Stimulated activated naive CD8-positive, alpha-beta T cell treated with anti-CD3 and anti-CD28 coated beads, Interleukin-15, amount 100 ng/mL, for 72 hours (primary cell): ENCODE measurements at regions not wholly inside any gene's neighbourhood (a gene's known extent, or its start where the extent isn't known, plus 50 kb on each side); places are given as distances from the start of the nearest gene placed in this dataset.

ENCODE experiments used
- ATAC-seq: fragments of 150-1000 bp; cut with Tn5 transposase; 2 replicates; pipeline ENCODE4 v1.10.0; 2021; ENCODE audit warnings: mild to moderate bottlenecking, moderate library complexity
- DNase-seq, 2 donors: peaks; one replicate each; pipeline ENCODE4 v3.0.0; 2021 to 2022
- H3K27ac Mint-ChIP-seq, 2 donors: one replicate each; pipeline ENCODE4 v1.8.0; 2022; ENCODE audit warnings: mild to moderate bottlenecking in 2 of 2, mixed read lengths in 2 of 2, moderate library complexity in 2 of 2
- H3K27me3 Mint-ChIP-seq: one replicate; pipeline ENCODE4 v1.8.0; 2022; ENCODE audit warnings: mixed read lengths
- H3K4me1 Mint-ChIP-seq: one replicate; pipeline ENCODE4 v1.8.0; 2022; ENCODE audit warnings: mild to moderate bottlenecking, mixed read lengths
- H3K4me3 Mint-ChIP-seq, 2 donors: one replicate each; pipeline ENCODE4 v1.8.0; 2022; ENCODE audit warnings: mild to moderate bottlenecking in 2 of 2, mixed read lengths in 2 of 2, moderate library complexity in 1 of 2
- H3K9me3 Mint-ChIP-seq, 2 donors: one replicate each; pipeline ENCODE4 v1.8.0; 2022; ENCODE audit warnings: mixed read lengths in 2 of 2

GRCh38 chr10:91115618-91116390 is 104.7 kb upstream of the PCGF5 start:
- peaks cover 5% of the 10 kb centered on the region for H3K4me1 Mint-ChIP-seq
- DNase-seq: no peak
- no peak overlapping the region for H3K4me3 Mint-ChIP-seq
- H3K9me3 Mint-ChIP-seq: no peaks in the 10 kb centered on the region
- no peaks in the 10 kb centered on the region for H3K27me3 Mint-ChIP-seq
- no peak overlapping the region for H3K27ac Mint-ChIP-seq
- no peak for ATAC-seq

DNA sequence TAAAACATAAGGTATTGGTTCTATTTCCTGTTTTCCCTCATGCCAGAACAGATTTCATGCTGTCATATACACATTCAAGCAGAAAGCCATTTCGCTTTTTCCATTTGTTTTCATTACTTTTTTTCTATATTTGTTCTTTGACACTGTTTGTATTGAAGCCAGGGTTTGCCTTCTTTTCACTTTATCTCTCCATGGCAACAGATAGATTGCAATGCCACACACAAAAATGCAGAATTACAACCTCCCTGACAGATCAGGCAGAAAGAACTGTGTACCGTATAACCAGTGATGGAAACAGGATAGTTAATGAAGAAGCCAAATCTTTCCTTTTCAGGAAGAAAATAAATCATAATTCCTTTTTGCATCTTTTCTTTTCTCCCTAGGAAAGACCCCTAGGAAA is 103.0 kb upstream of the PCGF5 start:
- DNase-seq (no peak), ATAC-seq (no peak)
- H3K27ac Mint-ChIP-seq: no peak overlapping the region
- H3K27me3 Mint-ChIP-seq: peaks cover 2% of the 10 kb centered on the region
- H3K9me3 Mint-ChIP-seq: no peaks in the 10 kb centered on the region
- H3K4me3 Mint-ChIP-seq: no peak overlapping the region
- peaks cover 6% of the 10 kb centered on the region for H3K4me1 Mint-ChIP-seq

- H3K4me1 Mint-ChIP-seq: peaks cover 6% of the 10 kb centered on the region
- ATAC-seq (peak; percentile 37), DNase-seq (no peak)
- H3K27me3 Mint-ChIP-seq: peaks cover 13% of the 10 kb centered on the region
- no peaks in the 10 kb centered on the region for H3K9me3 Mint-ChIP-seq
- no peak overlapping the region for H3K4me3 Mint-ChIP-seq
- H3K27ac Mint-ChIP-seq: no peak overlapping the region
Observed at GRCh38 chr10:91120348-91120747, 100.1 kb upstream of the PCGF5 start.

DNA sequence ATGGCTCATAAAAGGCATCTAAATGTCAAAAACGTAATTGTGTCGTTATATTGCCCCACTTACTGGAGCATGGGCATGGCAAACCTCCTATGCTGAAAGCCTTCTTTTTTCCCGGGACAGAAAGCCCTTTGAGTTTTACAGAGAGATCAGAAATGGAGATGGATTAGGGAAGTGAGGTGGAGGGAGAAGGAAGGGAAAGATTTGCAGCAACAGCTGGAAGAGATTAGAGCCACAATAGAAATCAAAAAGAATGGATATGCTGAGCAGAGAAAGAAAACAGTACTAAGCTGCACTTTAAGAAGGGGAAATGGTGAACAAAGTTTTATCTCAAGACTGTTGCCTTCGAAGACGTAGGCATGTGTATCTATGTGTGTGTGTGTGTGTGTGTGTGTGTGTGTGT is 97.2 kb upstream of the PCGF5 start:
- H3K9me3 Mint-ChIP-seq: no peaks in the 10 kb centered on the region
- DNase-seq (no peak), ATAC-seq (no peak)
- H3K27me3 Mint-ChIP-seq: peaks cover 13% of the 10 kb centered on the region
- no peak overlapping the region for H3K4me3 Mint-ChIP-seq
- H3K27ac Mint-ChIP-seq: no peak overlapping the region
- peaks cover 10% of the 10 kb centered on the region for H3K4me1 Mint-ChIP-seq

- ATAC-seq (no peak), DNase-seq (no peak)
- Mint-ChIP-seq H3K9me3 (no peaks in the 10 kb centered on the region), H3K27ac (no peak overlapping the region), H3K4me3 (no peak overlapping the region), H3K27me3 (peaks cover 13% of the 10 kb centered on the region), H3K4me1 (peaks cover 10% of the 10 kb centered on the region)
Observed at GRCh38 chr10:91124016-91124415, 96.4 kb upstream of the PCGF5 start.

DNA sequence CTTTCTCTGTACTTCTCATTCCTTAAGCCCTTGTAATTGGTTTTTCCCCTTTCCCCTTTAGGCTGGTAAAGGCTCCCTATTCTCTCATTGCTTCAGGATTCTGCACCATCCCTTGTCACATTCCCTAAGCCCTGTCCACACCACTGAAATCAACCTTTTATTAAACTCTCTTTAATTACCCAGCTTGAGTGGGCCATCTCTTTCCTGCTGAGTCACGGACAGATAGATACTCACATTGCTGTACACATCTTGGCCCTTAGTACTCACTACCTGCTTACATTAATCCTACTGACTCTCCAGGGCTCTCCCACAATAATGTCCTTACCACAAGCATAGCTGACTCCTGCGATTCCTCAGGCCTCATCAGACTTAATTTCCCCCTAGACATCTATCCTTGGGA is 94.0 kb upstream of the PCGF5 start:
- no peaks in the 10 kb centered on the region for H3K9me3 Mint-ChIP-seq
- peaks cover 27% of the 10 kb centered on the region for H3K27me3 Mint-ChIP-seq
- DNase-seq: no peak
- no peak overlapping the region for H3K27ac Mint-ChIP-seq
- H3K4me1 Mint-ChIP-seq: peaks cover 5% of the 10 kb centered on the region
- ATAC-seq: no peak
- H3K4me3 Mint-ChIP-seq: no peak overlapping the region

- H3K9me3 Mint-ChIP-seq: no peaks in the 10 kb centered on the region
- H3K27ac Mint-ChIP-seq: no peak overlapping the region
- H3K4me3 Mint-ChIP-seq: no peak overlapping the region
- H3K27me3 Mint-ChIP-seq: peaks cover 25% of the 10 kb centered on the region
- peaks cover 5% of the 10 kb centered on the region for H3K4me1 Mint-ChIP-seq
- ATAC-seq (no peak), DNase-seq (no peak)
Observed at GRCh38 chr10:91127341-91128082, 93.0 kb upstream of the PCGF5 start.

GRCh38 chr10:91135113-91135512 is 85.3 kb upstream of the PCGF5 start:
- ATAC-seq: no peak
- Mint-ChIP-seq H3K9me3 (no peaks in the 10 kb centered on the region), H3K27me3 (peaks cover 9% of the 10 kb centered on the region), H3K4me3 (no peak overlapping the region), H3K27ac (no peak overlapping the region), H3K4me1 (no peaks in the 10 kb centered on the region)
- no peak for DNase-seq

DNA sequence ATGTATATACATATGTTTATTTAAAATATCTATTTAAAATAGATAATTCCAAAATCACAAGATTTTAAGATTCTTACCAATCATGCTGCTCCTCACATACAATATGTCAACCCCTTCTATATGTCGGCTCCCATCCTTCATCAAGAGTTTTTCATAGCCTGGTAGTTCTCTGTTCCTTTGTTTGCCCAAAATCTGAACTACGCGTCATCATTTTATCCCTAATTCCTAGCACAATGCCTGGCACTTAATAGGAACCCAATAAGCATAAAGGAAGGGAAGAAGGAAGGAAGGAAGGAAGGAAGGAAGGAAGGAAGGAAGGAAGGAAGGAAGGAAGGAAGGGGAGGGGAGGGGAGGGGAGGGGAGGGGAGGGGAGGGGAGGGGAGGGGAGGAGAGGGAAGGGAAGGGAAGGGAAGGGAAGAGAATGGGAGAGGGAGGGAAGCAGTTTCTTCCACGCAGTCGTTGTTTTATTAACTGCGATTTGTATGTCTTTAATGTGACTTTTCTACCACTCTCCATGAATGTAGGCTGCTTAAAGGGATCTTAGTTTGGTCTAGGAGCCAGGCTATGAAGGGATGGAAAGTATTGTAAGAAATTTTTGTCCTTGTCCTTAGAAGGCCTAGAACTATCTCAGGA is 83.3 kb upstream of the PCGF5 start:
- no peak for ATAC-seq
- H3K9me3 Mint-ChIP-seq: no peaks in the 10 kb centered on the region
- H3K4me1 Mint-ChIP-seq: peaks cover 7% of the 10 kb centered on the region
- H3K27me3 Mint-ChIP-seq: no peaks in the 10 kb centered on the region
- no peak overlapping the region for H3K4me3 Mint-ChIP-seq
- no peak for DNase-seq
- no peak overlapping the region for H3K27ac Mint-ChIP-seq

- no peak overlapping the region for H3K27ac Mint-ChIP-seq
- H3K27me3 Mint-ChIP-seq: no peaks in the 10 kb centered on the region
- DNase-seq (no peak), ATAC-seq (no peak)
- no peaks in the 10 kb centered on the region for H3K9me3 Mint-ChIP-seq
- H3K4me3 Mint-ChIP-seq: no peak overlapping the region
- peaks cover 7% of the 10 kb centered on the region for H3K4me1 Mint-ChIP-seq
Observed at GRCh38 chr10:91137822-91138221, 82.6 kb upstream of the PCGF5 start.

- no peaks in the 10 kb centered on the region for H3K9me3 Mint-ChIP-seq
- H3K4me3 Mint-ChIP-seq: no peak overlapping the region
- DNase-seq (no peak), ATAC-seq (no peak)
- peaks cover 7% of the 10 kb centered on the region for H3K4me1 Mint-ChIP-seq
- no peak overlapping the region for H3K27ac Mint-ChIP-seq
- no peaks in the 10 kb centered on the region for H3K27me3 Mint-ChIP-seq
Observed at GRCh38 chr10:91140995-91141549, 79.4 kb upstream of the PCGF5 start.

DNA sequence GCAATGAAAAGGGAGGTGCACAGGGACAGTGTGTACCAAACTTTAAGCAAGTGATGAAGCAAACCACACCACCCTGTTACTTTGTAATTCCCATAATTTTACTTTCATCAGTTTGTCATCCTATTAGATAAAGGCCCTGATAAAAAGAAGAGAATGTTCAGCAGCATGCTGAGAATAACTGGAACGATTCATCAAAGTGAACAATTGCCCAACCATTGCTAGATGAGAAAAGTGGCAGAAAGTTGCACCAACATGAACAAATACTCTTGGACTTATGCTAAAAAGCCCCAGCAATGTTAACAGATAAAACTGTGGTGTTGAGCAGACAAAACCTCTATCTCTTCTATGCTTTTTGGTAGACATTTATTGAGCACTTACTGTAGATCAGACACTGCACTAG is 75.5 kb upstream of the PCGF5 start:
- peaks cover 7% of the 10 kb centered on the region for H3K4me1 Mint-ChIP-seq
- H3K9me3 Mint-ChIP-seq: no peaks in the 10 kb centered on the region
- H3K27me3 Mint-ChIP-seq: peaks cover 11% of the 10 kb centered on the region

DNA sequence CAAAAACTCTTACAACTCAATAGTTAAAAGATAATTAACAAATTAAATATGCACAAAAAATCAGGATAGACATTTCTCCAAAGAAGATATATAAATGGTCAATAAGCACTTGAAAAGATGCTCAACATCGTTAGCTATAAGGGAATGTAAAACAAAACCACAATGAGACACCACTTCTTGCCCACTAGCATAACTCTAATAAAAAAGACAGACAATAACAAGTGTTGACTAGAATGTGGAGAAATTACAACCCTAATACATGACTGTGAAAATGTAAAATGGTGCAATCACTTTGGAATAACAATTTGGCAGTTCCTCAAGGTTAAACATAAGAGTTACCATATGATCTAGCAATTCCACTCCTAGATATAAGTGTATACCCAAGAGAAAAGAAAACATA is 74.3 kb upstream of the PCGF5 start:
- no peak overlapping the region for H3K4me3 Mint-ChIP-seq
- ATAC-seq (no peak), DNase-seq (no peak)
- peaks cover 6% of the 10 kb centered on the region for H3K4me1 Mint-ChIP-seq
- H3K27me3 Mint-ChIP-seq: peaks cover 11% of the 10 kb centered on the region
- no peak overlapping the region for H3K27ac Mint-ChIP-seq
- H3K9me3 Mint-ChIP-seq: no peaks in the 10 kb centered on the region

More for the DNA sequence above, 75.5 kb upstream of the PCGF5 start:
- no peak overlapping the region for H3K27ac Mint-ChIP-seq
- no peak for DNase-seq
- H3K4me3 Mint-ChIP-seq: no peak overlapping the region
- no peak for ATAC-seq

DNA sequence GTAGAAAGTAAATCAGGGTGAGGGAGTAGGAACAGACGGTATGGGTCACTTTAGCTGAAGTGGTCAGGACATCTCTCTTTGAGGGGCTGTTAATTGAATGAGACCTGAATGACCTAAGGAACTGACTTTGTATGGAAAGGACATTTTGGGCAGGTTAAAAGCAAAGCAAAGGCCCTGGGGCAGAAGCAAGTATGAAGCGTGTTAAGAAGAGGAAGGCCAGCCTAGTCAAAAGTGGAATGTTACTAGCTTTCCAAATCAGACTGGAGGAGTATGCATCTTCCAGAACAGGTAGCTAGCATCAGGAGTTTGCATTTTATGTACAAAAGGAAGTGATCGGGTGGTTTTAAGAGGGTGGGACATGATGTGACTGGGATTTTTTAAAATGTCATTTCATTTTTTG is 70.9 kb upstream of the PCGF5 start:
- Mint-ChIP-seq H3K4me3 (no peak overlapping the region), H3K27ac (no peak overlapping the region), H3K4me1 (no peaks in the 10 kb centered on the region), H3K27me3 (peaks cover 11% of the 10 kb centered on the region), H3K9me3 (no peaks in the 10 kb centered on the region)
- DNase-seq: no peak
- ATAC-seq: no peak

DNA sequence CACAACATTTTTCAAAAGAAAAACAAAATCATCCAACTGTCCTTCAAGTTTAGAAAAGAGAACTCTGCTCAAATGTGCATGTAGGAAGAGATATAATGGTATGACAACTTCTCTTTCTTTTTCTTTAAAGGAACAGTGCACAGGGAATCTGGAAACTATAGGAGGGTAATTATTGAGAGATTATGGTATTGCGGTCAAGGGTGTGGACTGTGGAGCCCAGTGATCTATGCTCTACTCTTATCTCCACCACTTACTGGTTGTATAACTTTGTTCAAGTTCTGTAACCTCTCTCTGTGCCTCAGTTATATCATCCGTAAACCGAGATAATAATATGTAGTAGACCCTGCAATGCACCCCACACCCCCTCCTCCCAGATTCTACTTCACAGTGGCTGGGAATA is 69.8 kb upstream of the PCGF5 start:
- DNase-seq: no peak
- Mint-ChIP-seq H3K27me3 (peaks cover 11% of the 10 kb centered on the region), H3K4me3 (no peak overlapping the region), H3K4me1 (no peaks in the 10 kb centered on the region), H3K9me3 (no peaks in the 10 kb centered on the region), H3K27ac (no peak overlapping the region)
- no peak for ATAC-seq

DNA sequence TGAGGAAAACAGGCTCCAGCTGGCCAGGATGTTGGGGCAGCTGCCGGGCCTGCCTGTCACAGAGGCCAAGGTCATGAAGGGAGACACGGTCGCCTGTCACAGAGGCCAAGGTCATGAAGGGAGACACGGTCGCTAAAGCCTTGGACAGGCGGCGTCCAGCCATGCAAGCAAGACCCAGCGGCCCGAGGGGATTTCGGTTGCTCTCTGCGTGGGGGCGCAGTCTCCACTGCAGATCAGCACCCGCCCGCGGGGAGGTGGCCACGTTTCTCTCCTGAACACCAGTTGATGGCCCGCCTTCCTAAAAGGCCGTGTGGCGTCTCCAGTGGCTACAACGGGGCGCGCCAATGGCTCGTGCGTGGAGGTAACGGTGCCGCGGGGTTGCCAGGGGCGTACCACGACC is 67.0 kb upstream of the PCGF5 start:
- Mint-ChIP-seq H3K27ac (no peak overlapping the region), H3K4me3 (no peak overlapping the region), H3K27me3 (no peaks in the 10 kb centered on the region), H3K9me3 (peaks cover 0 to 4% of the 10 kb centered on the region in 2 donors), H3K4me1 (peaks cover 6% of the 10 kb centered on the region)
- ATAC-seq: no peak
- no peak for DNase-seq
